Duodenal mucosa (tissue), 2 donors: ENCODE measurements at regions not wholly inside any gene's neighbourhood (a gene's known extent, or its start where the extent isn't known, plus 50 kb on each side); places are given as distances from the start of the nearest gene placed in this dataset.

Source experiments
- H3K27ac ChIP-seq: one replicate; pipeline ENCODE4 v1.7.0; 2013; ENCODE audit warnings: low read depth, low read length
- H3K27me3 ChIP-seq, 2 donors: one replicate each; pipeline ENCODE4 v1.7.0; 2013; ENCODE audit warnings: low read length in 2 of 2, control low read depth in 1 of 2; ENCODE audit not compliant: insufficient read depth in 2 of 2, control insufficient read depth in 1 of 2
- H3K36me3 ChIP-seq, 2 donors: one replicate each; pipeline ENCODE4 v1.7.0; 2013; ENCODE audit warnings: low read length in 2 of 2, control low read depth in 1 of 2; ENCODE audit not compliant: insufficient read depth in 2 of 2, control insufficient read depth in 1 of 2
- H3K4me1 ChIP-seq, 2 donors: one replicate each; pipeline ENCODE4 v1.7.0; 2013; ENCODE audit warnings: low read length in 2 of 2, control low read depth in 1 of 2; ENCODE audit not compliant: insufficient read depth in 2 of 2, control insufficient read depth in 1 of 2
- H3K4me3 ChIP-seq, 2 donors: one replicate each; pipeline ENCODE4 v1.7.0; 2013; ENCODE audit warnings: low read length in 2 of 2, low read depth in 1 of 2
- H3K9ac ChIP-seq, 2 donors: one replicate each; pipeline ENCODE4 v1.7.0; 2013; ENCODE audit warnings: low read length in 2 of 2, low read depth in 1 of 2
- H3K9me3 ChIP-seq, 2 donors: one replicate each; pipeline ENCODE4 v1.7.0; 2013; ENCODE audit warnings: low read length in 2 of 2, control low read depth in 1 of 2; ENCODE audit not compliant: control insufficient read depth in 1 of 2

- Histone ChIP-seq H3K9ac (no peak overlapping the region), H3K27me3 (peaks cover 15 to 21% of the 10 kb centered on the region in 2 donors), H3K4me1 (no peaks in the 10 kb centered on the region), H3K4me3 (no peak overlapping the region), H3K9me3 (no peaks in the 10 kb centered on the region), H3K27ac (no peak overlapping the region), H3K36me3 (no peaks in the 10 kb centered on the region)
Observed at GRCh38 chr13:110808138-110808537, 94.6 kb downstream of the ING1 start.

DNA sequence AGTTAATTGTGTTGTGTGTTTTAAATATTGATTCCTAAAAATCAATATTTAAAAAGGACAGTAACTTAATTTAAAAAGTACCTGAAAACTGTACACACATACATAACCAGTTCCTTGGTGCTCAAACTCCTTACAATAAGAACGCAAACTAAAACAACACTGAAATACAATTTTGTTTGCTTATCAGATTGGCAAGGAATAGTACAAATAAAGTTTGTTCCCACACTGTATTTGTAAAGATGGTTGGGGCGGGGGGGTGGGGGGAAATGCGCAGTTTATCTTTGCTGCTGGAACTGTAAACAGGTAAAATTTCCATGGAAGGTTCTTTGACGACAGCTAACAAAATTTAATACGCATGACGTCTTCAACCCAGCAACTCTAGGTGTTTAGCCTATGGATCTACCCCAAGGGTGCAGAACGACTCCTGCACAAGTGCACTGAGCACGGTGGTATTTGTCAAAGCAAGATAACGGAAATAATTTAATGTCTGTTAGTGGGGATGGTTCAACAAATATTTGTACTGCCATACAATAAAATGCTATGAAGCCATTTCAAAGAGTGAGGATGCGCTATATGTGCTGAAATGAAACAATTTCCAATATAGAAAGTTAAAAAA lies 96.5 kb downstream of the ING1 start:
- H3K27ac ChIP-seq, result no peak overlapping the region
- no peak overlapping the region for H3K4me3 ChIP-seq
- no peaks in the 10 kb centered on the region for H3K4me1 ChIP-seq
- H3K9ac ChIP-seq, result no peak overlapping the region
- H3K9me3 ChIP-seq, result no peaks in the 10 kb centered on the region
- H3K36me3 ChIP-seq, result no peaks in the 10 kb centered on the region
- peaks cover 15 to 21% of the 10 kb centered on the region in 2 donors for H3K27me3 ChIP-seq

- Histone ChIP-seq H3K27me3 (peaks cover 11 to 21% of the 10 kb centered on the region in 2 donors), H3K4me3 (no peak overlapping the region), H3K9ac (no peak overlapping the region), H3K27ac (no peak overlapping the region), H3K9me3 (no peaks in the 10 kb centered on the region), H3K36me3 (no peaks in the 10 kb centered on the region), H3K4me1 (no peaks in the 10 kb centered on the region)
Observed at GRCh38 chr13:110811008-110811720, 97.7 kb downstream of the ING1 start.

DNA sequence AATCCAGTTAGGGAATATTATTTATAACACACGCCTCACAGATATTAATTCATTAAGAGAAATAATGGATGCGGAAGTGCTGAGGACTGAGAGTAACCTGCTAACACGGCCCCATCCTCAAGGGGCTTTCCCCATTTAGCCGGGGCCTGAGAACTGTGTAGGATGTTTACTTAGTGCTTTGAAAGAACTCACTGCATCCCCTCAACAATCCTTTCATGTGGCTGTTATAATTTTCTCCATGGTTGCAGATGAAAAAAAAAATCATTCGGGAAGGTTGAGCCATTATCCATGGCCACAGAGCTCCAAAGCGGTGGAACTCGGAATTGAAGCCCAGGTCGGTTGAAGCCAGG lies 98.2 kb downstream of the ING1 start:
- peak overlapping the region in 1 of 2 donors; percentile 10 for H3K4me3 ChIP-seq
- no peaks in the 10 kb centered on the region for H3K4me1 ChIP-seq
- H3K9ac ChIP-seq, result no peak overlapping the region
- H3K36me3 ChIP-seq, result no peaks in the 10 kb centered on the region
- H3K27me3 ChIP-seq, result peaks cover 11 to 21% of the 10 kb centered on the region in 2 donors
- no peaks in the 10 kb centered on the region for H3K9me3 ChIP-seq
- H3K27ac ChIP-seq, result no peak overlapping the region

DNA sequence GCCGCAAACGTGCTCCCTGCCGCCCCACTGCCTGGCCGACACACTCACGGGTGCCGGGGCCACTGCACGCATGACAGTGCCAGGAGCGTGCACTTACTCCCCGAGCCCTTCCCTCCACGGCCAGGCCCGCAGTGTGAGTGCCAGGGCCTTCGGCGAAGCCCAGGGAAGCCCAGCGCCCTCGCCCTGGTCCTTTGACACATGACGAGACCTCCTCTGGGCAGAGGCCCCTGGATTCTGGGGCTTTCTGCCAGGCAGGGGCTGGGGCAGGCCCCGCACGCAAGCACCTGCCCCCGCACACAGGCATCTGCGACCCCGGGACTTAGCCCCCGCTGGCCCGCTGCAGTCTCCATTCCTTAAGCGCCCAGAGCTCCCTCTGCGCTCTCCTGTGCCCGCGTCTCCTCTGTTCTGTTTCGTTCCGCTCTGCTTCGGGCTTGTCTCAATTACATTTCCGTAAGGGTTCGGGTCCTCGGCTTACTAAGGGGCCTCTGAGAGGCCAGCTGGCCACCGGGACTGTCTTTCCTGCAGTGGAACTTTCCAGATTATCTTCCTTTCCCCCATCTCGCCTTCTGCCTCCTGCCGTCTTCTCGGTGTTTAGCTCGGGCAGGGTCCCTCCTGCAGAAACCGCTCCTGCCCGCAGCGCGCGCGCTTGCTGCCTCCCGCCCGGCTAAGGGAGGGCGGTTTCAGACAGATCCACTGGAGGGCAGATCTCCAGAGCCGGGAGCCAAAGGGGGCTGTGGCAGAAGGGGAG lies 98.8 kb downstream of the ING1 start:
- H3K9ac ChIP-seq, result no peak overlapping the region
- H3K27ac ChIP-seq, result no peak overlapping the region
- no peaks in the 10 kb centered on the region for H3K36me3 ChIP-seq
- H3K27me3 ChIP-seq, result peaks cover 11 to 21% of the 10 kb centered on the region in 2 donors
- no peaks in the 10 kb centered on the region for H3K9me3 ChIP-seq
- peak overlapping the region in 1 of 2 donors; percentile 10 for H3K4me3 ChIP-seq
- no peaks in the 10 kb centered on the region for H3K4me1 ChIP-seq

DNA sequence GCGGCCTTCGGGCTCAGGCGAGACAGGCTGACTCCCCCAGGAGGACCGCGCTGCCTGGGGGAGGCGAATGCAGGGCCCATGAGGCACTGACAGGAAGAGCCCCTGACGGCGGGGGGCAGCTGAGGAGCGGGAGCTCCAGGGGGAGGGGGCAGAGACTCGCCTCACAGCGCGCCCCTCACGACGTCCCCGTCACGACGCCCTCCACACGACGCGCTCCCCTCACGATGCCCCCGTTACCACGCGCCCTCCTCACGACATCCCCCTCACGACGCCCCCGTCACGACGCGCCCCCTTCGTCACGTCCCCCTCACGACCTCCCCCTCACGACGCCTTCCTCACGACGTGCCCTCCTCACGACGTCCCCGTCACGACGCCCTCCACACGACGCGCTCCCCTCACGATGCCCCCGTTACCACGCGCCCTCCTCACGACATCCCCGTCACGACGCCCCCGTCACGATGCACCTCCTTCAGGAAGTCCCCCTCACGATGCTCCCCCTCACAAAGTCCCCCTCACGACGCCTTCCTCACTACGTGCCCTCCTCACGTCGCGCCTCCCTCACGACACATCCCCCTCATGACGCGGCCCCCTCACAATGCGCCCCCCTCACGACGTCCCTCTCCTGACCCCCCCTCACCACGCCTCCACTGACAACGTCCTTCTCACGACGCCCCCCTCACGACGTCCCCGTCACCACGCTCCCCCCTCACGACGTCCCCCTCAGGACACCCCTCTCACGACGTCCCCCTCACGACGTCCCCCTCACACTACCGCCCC lies 99.6 kb downstream of the ING1 start:
- peaks cover 11 to 21% of the 10 kb centered on the region in 2 donors for H3K27me3 ChIP-seq
- peak overlapping the region in 1 of 2 donors; percentile 10 for H3K4me3 ChIP-seq
- no peaks in the 10 kb centered on the region for H3K9me3 ChIP-seq
- no peak overlapping the region for H3K9ac ChIP-seq
- H3K36me3 ChIP-seq, result no peaks in the 10 kb centered on the region
- no peak overlapping the region for H3K27ac ChIP-seq
- no peaks in the 10 kb centered on the region for H3K4me1 ChIP-seq

- Histone ChIP-seq H3K36me3 (no peaks in the 10 kb centered on the region), H3K27me3 (peaks cover 11 to 21% of the 10 kb centered on the region in 2 donors), H3K4me1 (no peaks in the 10 kb centered on the region), H3K4me3 (no peak overlapping the region), H3K9me3 (no peaks in the 10 kb centered on the region), H3K27ac (no peak overlapping the region), H3K9ac (no peak overlapping the region)
Observed at GRCh38 chr13:110813646-110814624, 100.4 kb downstream of the ING1 start.

DNA sequence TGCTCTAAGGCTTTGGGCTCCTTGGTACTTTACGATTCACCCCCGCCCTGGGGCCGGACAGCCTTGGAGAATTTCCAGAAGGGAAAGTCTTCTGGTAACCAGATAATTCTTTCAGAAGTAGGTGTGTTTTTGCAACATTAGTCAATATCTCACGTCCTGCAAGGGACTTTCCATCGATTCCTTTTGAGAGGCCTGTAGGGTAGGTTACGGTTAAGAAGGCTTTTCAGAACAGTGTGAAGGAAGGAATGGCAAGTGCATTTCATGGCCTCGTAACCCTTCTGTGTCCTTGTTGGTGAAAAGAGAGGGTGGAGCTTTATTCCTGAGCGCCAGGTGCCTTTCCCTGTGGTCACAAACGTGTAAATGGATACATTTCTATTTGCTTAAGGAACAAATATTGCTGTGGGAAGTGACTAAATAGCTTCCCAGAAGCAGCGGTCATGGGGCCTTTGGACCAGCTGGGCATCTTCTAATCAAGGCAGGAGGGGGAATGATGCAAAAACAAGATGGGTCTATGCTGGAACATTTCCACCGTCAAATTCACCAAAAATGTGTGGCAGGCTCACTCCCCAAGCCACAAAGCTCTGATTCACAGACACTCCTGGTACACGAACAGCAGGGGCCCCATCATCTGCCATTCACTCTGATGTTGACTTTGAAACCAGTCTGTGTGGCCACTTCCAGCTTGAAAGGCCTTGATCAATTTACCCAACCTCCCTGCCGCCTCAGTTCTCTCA lies 99.2 kb downstream of the ANKRD10 start:
- no peaks in the 10 kb centered on the region for H3K9me3 ChIP-seq
- H3K27ac ChIP-seq, result no peak overlapping the region

DNA sequence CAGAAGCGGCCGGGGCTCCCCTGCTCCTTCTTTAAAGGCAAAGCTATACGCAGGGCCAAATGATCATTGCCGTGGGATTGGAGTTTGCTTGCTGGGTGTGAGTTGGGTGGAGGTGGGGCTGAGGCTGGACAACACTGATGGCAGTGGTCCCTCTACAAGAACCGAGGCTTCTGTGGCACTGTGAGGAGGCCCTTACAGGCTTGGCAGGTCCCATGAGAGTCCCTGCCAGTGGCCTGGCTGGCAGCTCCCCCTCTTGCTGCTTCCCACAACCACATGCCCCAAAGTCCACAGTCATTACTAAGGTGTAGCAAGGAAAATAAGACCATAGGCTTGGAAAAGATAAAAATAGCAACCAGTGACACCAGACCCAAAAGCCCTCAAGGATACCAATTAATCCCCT lies 98.4 kb downstream of the ANKRD10 start:
- no peak overlapping the region for H3K4me3 ChIP-seq
- peaks cover 0 to 3% of the 10 kb centered on the region in 2 donors for H3K4me1 ChIP-seq
- H3K9ac ChIP-seq, result no peak overlapping the region
- H3K27ac ChIP-seq, result no peak overlapping the region
- H3K36me3 ChIP-seq, result no peaks in the 10 kb centered on the region
- no peaks in the 10 kb centered on the region for H3K9me3 ChIP-seq
- H3K27me3 ChIP-seq, result peaks cover 6 to 8% of the 10 kb centered on the region in 2 donors

More for the DNA sequence above, 99.2 kb downstream of the ANKRD10 start:
- no peaks in the 10 kb centered on the region for H3K36me3 ChIP-seq
- peaks cover 11 to 16% of the 10 kb centered on the region in 2 donors for H3K27me3 ChIP-seq
- peaks cover 0 to 3% of the 10 kb centered on the region in 2 donors for H3K4me1 ChIP-seq
- no peak overlapping the region for H3K4me3 ChIP-seq
- H3K9ac ChIP-seq, result no peak overlapping the region
